ENCODE measurements at regions not wholly inside any gene's neighbourhood (a gene's known extent, or its start where the extent isn't known, plus 50 kb on each side); places are given as distances from the start of the nearest gene placed in this dataset.

GRCh38 chr18:22005191-22005841, 164.1 kb upstream of the GATA6 start:
- Histone ChIP-seq H3K79me1 (ENCODE audit: low read depth in 1 of 2, low read length in 2 of 2) (no peaks in the 10 kb centered on the region), H3K36me3 (ENCODE audit: control insufficient read depth, insufficient read depth, low read length) (no peaks in the 10 kb centered on the region), H4K5ac (ENCODE audit: low read depth, low read length) (no peak overlapping the region), H4K91ac (ENCODE audit: insufficient read depth, low read depth, low read length) (no peak overlapping the region), H3K4me3 (ENCODE audit: insufficient read depth, low read depth, low read length) (no peak overlapping the region), H2BK5ac (ENCODE audit: low read depth, low read length, poor library complexity, severe bottlenecking) (no peak overlapping the region), H2BK20ac (ENCODE audit: low read depth, low read length) (no peak overlapping the region), H4K20me1 (ENCODE audit: insufficient read depth, low read length) (no peaks in the 10 kb centered on the region), H2AFZ (replicated peaks; ENCODE audit: low read length, poor library complexity) (no peak overlapping the region), H3K56ac (ENCODE audit: extremely low read depth, insufficient read depth, low read length) (no peak overlapping the region), H3K9ac (ENCODE audit: low read depth, low read length) (no peak overlapping the region), H3K4ac (ENCODE audit: low read depth, low read length) (no peak overlapping the region), H3K4me2 (ENCODE audit: low read depth, low read length) (no peak overlapping the region), H3K18ac (ENCODE audit: low read depth, low read length) (no peak overlapping the region), H3K9me3 (ENCODE audit: control insufficient read depth, insufficient read depth, low read length) (no peaks in the 10 kb centered on the region), H4K8ac (ENCODE audit: low read depth in 2 of 2, low read length in 2 of 2) (no peak overlapping the region), H2BK120ac (ENCODE audit: low read depth, low read length) (no peak overlapping the region), H3K9me1 (ENCODE audit: insufficient read depth, low read length) (no peaks in the 10 kb centered on the region), H2AK5ac (ENCODE audit: low read depth, low read length) (no peak overlapping the region), H3K14ac (replicated peaks; ENCODE audit: low read depth, low read length) (no peak overlapping the region), H2BK15ac (ENCODE audit: low read depth, low read length) (no peak overlapping the region), H3K23ac (ENCODE audit: low read depth, low read length) (no peak overlapping the region), H2AK9ac (replicated peaks; ENCODE audit: low read depth, low read length, poor library complexity) (no peak overlapping the region), H3K4me1 (ENCODE audit: control insufficient read depth, insufficient read depth, low read length) (peaks cover 2% of the 10 kb centered on the region; the same call in 1 of the 2 replicates), H3K27me3 (ENCODE audit: control insufficient read depth, insufficient read depth, low read length) (peaks cover 3% of the 10 kb centered on the region), H3K27ac (ENCODE audit: insufficient read depth, low read length) (no peak overlapping the region)
- intact Hi-C loops (cut with micrococcal nuclease) = no loop called here
- POLR2A ChIA-PET (ENCODE audit: unreplicated experiment) = no interaction called here
- DNase-seq (peak; percentile 7), ATAC-seq (ENCODE audit: low read depth) (peak; percentile 32; the same call in 1 of the 2 replicates)
- no peak for TF ChIP-seq FOS (IDR thresholded peaks at IDR 0.05; ENCODE audit: low read depth, low read length)
- TF ChIP-seq MAFK (IDR thresholded peaks at IDR 0.05; ENCODE audit: low read depth, low read length) = peak; percentile 50; the same call in 1 of the 2 replicates
- no peak for TF ChIP-seq MXI1 (IDR thresholded peaks at IDR 0.05; ENCODE audit: borderline replicate concordance, low read depth, low read length)
- no peak for TF ChIP-seq POLR2A (IDR thresholded peaks at IDR 0.05; ENCODE audit: low read depth, low read length)
- in situ Hi-C loops (cut with MboI; ENCODE audit: low sequenced_read_pairs) = no loop called here
- dilution Hi-C loops (cut with HindIII; ENCODE audit: low sequenced_read_pairs, unreplicated experiment) = no loop called here
- no TSS peak for BruUV-seq (replicated peaks)
- CTCF ChIA-PET = interaction anchor here (1.1 kb wide), 1 partner anchor 9 kb away, joined by 4 read pairs; no protein-coding TSS in a partner anchor
- no CpG with 5 or more reads among the region's 4 CpGs for WGBS, 2 experiments (ENCODE audit: extremely low coverage in 2 of 2, insufficient read length in 1 of 2)

Data from IMR-90 (cell line).